Keratinocyte (primary cell): ENCODE measurements at regions not wholly inside any gene's neighbourhood (a gene's known extent, or its start where the extent isn't known, plus 50 kb on each side); places are given as distances from the start of the nearest gene placed in this dataset.

Experiments used
- DNase-seq: peaks from one replicate; pipeline ENCODE4 v3.0.0-alpha.2; 2011; ENCODE audit warnings: low read depth, missing footprints, low spot score
- FAIRE-seq: peaks from 2 replicates; lab custom pipeline; 2011; peaks lifted over from hg19 to GRCh38; lab: Jason Lieb, UNC
- H2AFZ ChIP-seq: 2 replicates; pipeline ENCODE4 v1.6.0; 2012; ENCODE audit warnings: low read length, control low read depth, inconsistent platforms; ENCODE audit not compliant: control insufficient read depth
- H3K27ac ChIP-seq: 2 replicates; pipeline ENCODE4 v1.5.1; 2011; ENCODE audit warnings: low read length; ENCODE audit not compliant: control insufficient read depth, insufficient read depth
- H3K27me3 ChIP-seq: 3 replicates; pipeline ENCODE4 v1.6.0; 2011; ENCODE audit warnings: low read length; ENCODE audit not compliant: control insufficient read depth, insufficient read depth; ENCODE audit errors: extremely low read depth
- H3K36me3 ChIP-seq, 2 experiments: 2 replicates in 1 of 2; 3 replicates in 1 of 2; pipeline ENCODE4 v1.5.1; 2011; ENCODE audit warnings: low read length in 2 of 2, mild to moderate bottlenecking in 1 of 2; ENCODE audit not compliant: control insufficient read depth in 2 of 2, insufficient read depth in 2 of 2; ENCODE audit errors: extremely low read depth in 1 of 2
- H3K4me1 ChIP-seq: 3 replicates; pipeline ENCODE4 v1.5.1; 2011; ENCODE audit warnings: low read length; ENCODE audit not compliant: control insufficient read depth, insufficient read depth; ENCODE audit errors: extremely low read depth
- H3K4me2 ChIP-seq: 3 replicates; pipeline ENCODE4 v1.6.0; 2011; ENCODE audit warnings: low read depth, low read length; ENCODE audit not compliant: control insufficient read depth, insufficient read depth; ENCODE audit errors: extremely low read depth
- H3K4me3 ChIP-seq, 3 experiments: fragments of 200-600 bp in 1 of 3; sonication (generic) in 1 of 3; 2 replicates in 2 of 3; 3 replicates in 1 of 3; pipeline ENCODE4 v1.5.1; 2011 to 2016; ENCODE audit warnings: low read length in 3 of 3, mild to moderate bottlenecking in 3 of 3, control low read depth in 2 of 3, inconsistent platforms in 1 of 3, low read depth in 1 of 3, mixed read lengths in 1 of 3, mixed run types in 1 of 3, moderate library complexity in 1 of 3; ENCODE audit not compliant: control insufficient read depth in 2 of 3, insufficient read depth in 2 of 3; ENCODE audit errors: extremely low read depth in 1 of 3
- H3K79me2 ChIP-seq: 2 replicates; pipeline ENCODE4 v1.6.0; 2012; ENCODE audit warnings: low read length; ENCODE audit not compliant: control insufficient read depth, insufficient read depth
- H3K9ac ChIP-seq: 3 replicates; pipeline ENCODE4 v1.6.0; 2011; ENCODE audit warnings: low read length; ENCODE audit not compliant: control insufficient read depth, insufficient read depth; ENCODE audit errors: extremely low read depth
- H3K9me1 ChIP-seq: 3 replicates; pipeline ENCODE4 v1.6.0; 2011; ENCODE audit warnings: low read length; ENCODE audit not compliant: control insufficient read depth, insufficient read depth; ENCODE audit errors: extremely low read depth
- H3K9me3 ChIP-seq: 2 replicates; pipeline ENCODE4 v1.5.1; 2012; ENCODE audit warnings: low read depth, low read length; ENCODE audit not compliant: control insufficient read depth
- H4K20me1 ChIP-seq: 3 replicates; pipeline ENCODE4 v1.6.0; 2011; ENCODE audit warnings: low read length; ENCODE audit not compliant: control insufficient read depth, insufficient read depth; ENCODE audit errors: extremely low read depth
- CTCF ChIP-seq, 3 experiments: IDR thresholded peaks in 1 of 3; conservative IDR thresholded peaks in 1 of 3; optimal IDR thresholded peaks in 1 of 3; 2 replicates in 2 of 3; 3 replicates in 1 of 3; pipeline versions ENCODE3 to v1.5.1; 2011; ENCODE audit warnings: low read length in 3 of 3, mild to moderate bottlenecking in 3 of 3, moderate library complexity in 2 of 3, control low read depth in 1 of 3, inconsistent platforms in 1 of 3; ENCODE audit not compliant: insufficient read depth in 2 of 3; ENCODE audit errors: extremely low read depth in 1 of 3
- EZH2 ChIP-seq: IDR thresholded peaks from one replicate; pipeline ENCODE4 v1.6.1; 2012; ENCODE audit warnings: inconsistent platforms, mild to moderate bottlenecking, low read length, moderate library complexity
- dilution Hi-C: fragments of 300-500 bp; cut with MboI; formaldehyde crosslinking; loops from one replicate; pipeline ENCODE4 v1.7.0; 2020; ENCODE audit warnings: low sequenced_read_pairs; ENCODE audit not compliant: extremely low pct_ligation_motif_present

- H2AFZ ChIP-seq = no peak overlapping the region
- TF ChIP-seq CTCF (optimal IDR thresholded peaks at IDR 0.05 in 1 of 3, IDR thresholded peaks at IDR 0.05 in 1 of 3, conservative IDR thresholded peaks at IDR 0.05 in 1 of 3; ENCODE audit: extremely low read depth in 1 of 3, insufficient read depth in 2 of 3, low read length in 3 of 3) (peak in 2 of 3 experiments; percentile 47 to 56), EZH2 (no peak)
- no peaks in the 10 kb centered on the region for H3K9me3 ChIP-seq
- H4K20me1 ChIP-seq = no peaks in the 10 kb centered on the region
- no peak overlapping the region for H3K4me2 ChIP-seq
- no peaks in the 10 kb centered on the region for H3K4me1 ChIP-seq
- FAIRE-seq (no peak), DNase-seq (no peak)
- H3K27me3 ChIP-seq = no peaks in the 10 kb centered on the region
- H3K79me2 ChIP-seq = no peaks in the 10 kb centered on the region
- no peak overlapping the region for H3K9ac ChIP-seq
- no peak overlapping the region for H3K27ac ChIP-seq
- dilution Hi-C loops = loop anchor here (25.0 kb wide), 1 partner anchor 193 kb away; no protein-coding TSS in a partner anchor
- no peaks in the 10 kb centered on the region for H3K9me1 ChIP-seq
- H3K36me3 ChIP-seq = no peaks in the 10 kb centered on the region
- H3K4me3 ChIP-seq = no peak overlapping the region
Measured at GRCh38 chr17:34443619-34444469, 80.8 kb upstream of the CCL1 start.

- H3K4me3 ChIP-seq = no peak overlapping the region
- no peak overlapping the region for H2AFZ ChIP-seq
- FAIRE-seq = no peak
- no peak for TF ChIP-seq CTCF (optimal IDR thresholded peaks at IDR 0.05 in 1 of 3, IDR thresholded peaks at IDR 0.05 in 1 of 3, conservative IDR thresholded peaks at IDR 0.05 in 1 of 3; ENCODE audit: extremely low read depth in 1 of 3, insufficient read depth in 2 of 3, low read length in 3 of 3)
- TF ChIP-seq EZH2 = no peak
- H3K9me1 ChIP-seq = no peaks in the 10 kb centered on the region
- H3K36me3 ChIP-seq = no peaks in the 10 kb centered on the region
- no peaks in the 10 kb centered on the region for H4K20me1 ChIP-seq
- no peaks in the 10 kb centered on the region for H3K4me1 ChIP-seq
- no peak overlapping the region for H3K9ac ChIP-seq
- no peaks in the 10 kb centered on the region for H3K79me2 ChIP-seq
- H3K27ac ChIP-seq = no peak overlapping the region
- no peaks in the 10 kb centered on the region for H3K9me3 ChIP-seq
- DNase-seq = no peak
- dilution Hi-C loops = loop anchor here (25.0 kb wide), 1 partner anchor 195 kb away; no protein-coding TSS in a partner anchor
- H3K4me2 ChIP-seq = no peak overlapping the region
- H3K27me3 ChIP-seq = no peaks in the 10 kb centered on the region
Measured at GRCh38 chr17:34442387-34443111, 79.5 kb upstream of the CCL1 start.
